ENCODE measurements at regions not wholly inside any gene's neighbourhood (a gene's known extent, or its start where the extent isn't known, plus 50 kb on each side); places are given as distances from the start of the nearest gene placed in this dataset.
"Not testable (repeated sequence)": the region's sequence is repeated elsewhere in the genome, so short reads cannot be mapped to it uniquely, and the experiment has no call there.

- no peak for DNase-seq (ENCODE audit: low read depth)
Measured at GRCh38 chr4:31768756-31769155, 1048.6 kb downstream of the PCDH7 start.

- no peak for DNase-seq (ENCODE audit: low read depth)
Measured at GRCh38 chr4:31783311-31783710, 1063.1 kb downstream of the PCDH7 start.

GRCh38 chr4:31784558-31784957 lies 1064.4 kb downstream of the PCDH7 start:
- no peak for DNase-seq (ENCODE audit: low read depth)

- no peak for DNase-seq (ENCODE audit: low read depth)
Measured at GRCh38 chr4:31787701-31788100, 1067.5 kb downstream of the PCDH7 start.

GRCh38 chr4:31788676-31789075 lies 1068.5 kb downstream of the PCDH7 start:
- no peak for DNase-seq (ENCODE audit: low read depth)

GRCh38 chr4:31791666-31792065 lies 1071.5 kb downstream of the PCDH7 start:
- no peak for DNase-seq (ENCODE audit: low read depth)

- DNase-seq (ENCODE audit: low read depth): no peak
Measured at GRCh38 chr4:31793907-31794306, 1073.7 kb downstream of the PCDH7 start.

GRCh38 chr4:31797052-31797451 lies 1076.9 kb downstream of the PCDH7 start:
- DNase-seq (ENCODE audit: low read depth): not testable (repeated sequence)

- no peak for DNase-seq (ENCODE audit: low read depth)
Measured at GRCh38 chr4:31803526-31804195, 1083.5 kb downstream of the PCDH7 start.

- DNase-seq (ENCODE audit: low read depth): no peak
Measured at GRCh38 chr4:31807036-31807435, 1086.9 kb downstream of the PCDH7 start.

GRCh38 chr4:31844350-31844749 lies 1124.2 kb downstream of the PCDH7 start:
- no peak for DNase-seq (ENCODE audit: low read depth)

GRCh38 chr4:31851946-31852345 lies 1131.8 kb downstream of the PCDH7 start:
- DNase-seq (ENCODE audit: low read depth): no peak

GRCh38 chr4:31877429-31877828 lies 1157.3 kb downstream of the PCDH7 start:
- no peak for DNase-seq (ENCODE audit: low read depth)

- DNase-seq (ENCODE audit: low read depth): not testable (repeated sequence)
Measured at GRCh38 chr4:31880837-31881236, 1160.7 kb downstream of the PCDH7 start.

- no peak for DNase-seq (ENCODE audit: low read depth)
Measured at GRCh38 chr4:31896349-31896748, 1176.2 kb downstream of the PCDH7 start.

GRCh38 chr4:31905363-31905762 lies 1185.2 kb downstream of the PCDH7 start:
- DNase-seq (ENCODE audit: low read depth): no peak

GRCh38 chr4:31908261-31908660 lies 1188.1 kb downstream of the PCDH7 start:
- no peak for DNase-seq (ENCODE audit: low read depth)

- no peak for DNase-seq (ENCODE audit: low read depth)
Measured at GRCh38 chr4:31917334-31917733, 1197.2 kb downstream of the PCDH7 start.

- no peak for DNase-seq (ENCODE audit: low read depth)
Measured at GRCh38 chr4:31918891-31919290, 1198.7 kb downstream of the PCDH7 start.

- no peak for DNase-seq (ENCODE audit: low read depth)
Measured at GRCh38 chr4:31923634-31924033, 1203.5 kb downstream of the PCDH7 start.

- DNase-seq (ENCODE audit: low read depth): no peak
Measured at GRCh38 chr4:31929676-31930345, 1209.6 kb downstream of the PCDH7 start.

GRCh38 chr4:31946456-31946855 lies 1226.3 kb downstream of the PCDH7 start:
- DNase-seq (ENCODE audit: low read depth): no peak

- no peak for DNase-seq (ENCODE audit: low read depth)
Measured at GRCh38 chr4:31947101-31947500, 1226.9 kb downstream of the PCDH7 start.

GRCh38 chr4:31949045-31949444 lies 1228.9 kb downstream of the PCDH7 start:
- DNase-seq (ENCODE audit: low read depth): no peak

All from stromal cell of bone marrow (primary cell).